ENCODE measurements at regions not wholly inside any gene's neighbourhood (a gene's known extent, or its start where the extent isn't known, plus 50 kb on each side); places are given as distances from the start of the nearest gene placed in this dataset.

GRCh38 chr19:8915997-8916396 lies 83.8 kb downstream of the MBD3L1 start:
- Histone ChIP-seq H3K27ac (ENCODE audit: low read depth in 1 of 2, low read length in 2 of 2) (no peak overlapping the region), H3K36me3 (ENCODE audit: insufficient read depth, low read length) (no peaks in the 10 kb centered on the region), H3K9me3 (ENCODE audit: control insufficient read depth in 1 of 2, insufficient read depth in 1 of 2, low read length in 2 of 2) (peaks cover 0 to 4% of the 10 kb centered on the region in 2 experiments), H3K27me3 (ENCODE audit: control insufficient read depth in 1 of 2, insufficient read depth in 2 of 2, low read length in 2 of 2) (peaks cover 0 to 4% of the 10 kb centered on the region in 2 experiments), H3K4me3 (ENCODE audit: low read length) (no peak overlapping the region), H3K4me1 (ENCODE audit: insufficient read depth, low read length) (no peaks in the 10 kb centered on the region)
- no peak for ATAC-seq (ENCODE audit: poor library complexity)
- no peak overlapping the region for H3K27ac Mint-ChIP-seq
- POLR2A ChIA-PET, result no interaction called here
- intact Hi-C loops (cut with DNase I, micrococcal nuclease), result no loop called here
- CTCF ChIA-PET, result no interaction called here
- H3K27me3 Mint-ChIP-seq, result peaks cover 19% of the 10 kb centered on the region
- no peaks in the 10 kb centered on the region for H3K4me1 Mint-ChIP-seq (ENCODE audit: low read depth)
- no peaks in the 10 kb centered on the region for H3K36me3 Mint-ChIP-seq (ENCODE audit: low read depth)
- no peak for DNase-seq
- H3K9me3 Mint-ChIP-seq, result peaks cover 2% of the 10 kb centered on the region
- no peak overlapping the region for H3K4me3 Mint-ChIP-seq
- no peak for TF ChIP-seq CTCF (IDR thresholded peaks at IDR 0.05)

GRCh38 chr19:8922591-8922990 lies 87.6 kb downstream of the MUC16 start:
- Histone ChIP-seq H3K4me1 (ENCODE audit: insufficient read depth, low read length) (no peaks in the 10 kb centered on the region), H3K27ac (ENCODE audit: low read depth in 1 of 2, low read length in 2 of 2) (no peak overlapping the region), H3K27me3 (ENCODE audit: control insufficient read depth in 1 of 2, insufficient read depth in 2 of 2, low read length in 2 of 2) (no peaks in the 10 kb centered on the region), H3K4me3 (ENCODE audit: low read length) (no peak overlapping the region), H3K9me3 (ENCODE audit: control insufficient read depth in 1 of 2, insufficient read depth in 1 of 2, low read length in 2 of 2) (peaks cover 0 to 4% of the 10 kb centered on the region in 2 experiments), H3K36me3 (ENCODE audit: insufficient read depth, low read length) (no peaks in the 10 kb centered on the region)
- no peak overlapping the region for H3K27ac Mint-ChIP-seq
- no peak overlapping the region for H3K4me3 Mint-ChIP-seq
- peaks cover 9% of the 10 kb centered on the region for H3K27me3 Mint-ChIP-seq
- intact Hi-C loops (cut with DNase I, micrococcal nuclease), result no loop called here
- H3K9me3 Mint-ChIP-seq, result peaks cover 2% of the 10 kb centered on the region
- no peaks in the 10 kb centered on the region for H3K4me1 Mint-ChIP-seq (ENCODE audit: low read depth)
- peak in 1 of 14 experiments; percentile 15 for DNase-seq
- ChIA-PET CTCF (no interaction called here), POLR2A (no interaction called here)
- no peak for ATAC-seq (ENCODE audit: poor library complexity)
- no peaks in the 10 kb centered on the region for H3K36me3 Mint-ChIP-seq (ENCODE audit: low read depth)
- no peak for TF ChIP-seq CTCF (IDR thresholded peaks at IDR 0.05)

GRCh38 chr19:8924283-8924682 lies 85.9 kb downstream of the MUC16 start:
- peaks cover 2% of the 10 kb centered on the region for H3K9me3 Mint-ChIP-seq
- Histone ChIP-seq H3K36me3 (ENCODE audit: insufficient read depth, low read length) (no peaks in the 10 kb centered on the region), H3K9me3 (ENCODE audit: control insufficient read depth in 1 of 2, insufficient read depth in 1 of 2, low read length in 2 of 2) (peaks cover 0 to 4% of the 10 kb centered on the region in 2 experiments), H3K4me1 (ENCODE audit: insufficient read depth, low read length) (no peaks in the 10 kb centered on the region), H3K27ac (ENCODE audit: low read depth in 1 of 2, low read length in 2 of 2) (no peak overlapping the region), H3K4me3 (ENCODE audit: low read length) (no peak overlapping the region), H3K27me3 (ENCODE audit: control insufficient read depth in 1 of 2, insufficient read depth in 2 of 2, low read length in 2 of 2) (no peaks in the 10 kb centered on the region)
- ChIA-PET CTCF (no interaction called here), POLR2A (no interaction called here)
- TF ChIP-seq CTCF (IDR thresholded peaks at IDR 0.05), result no peak
- H3K4me1 Mint-ChIP-seq (ENCODE audit: low read depth), result no peaks in the 10 kb centered on the region
- H3K27ac Mint-ChIP-seq, result no peak overlapping the region
- H3K36me3 Mint-ChIP-seq (ENCODE audit: low read depth), result no peaks in the 10 kb centered on the region
- DNase-seq (no peak), ATAC-seq (ENCODE audit: poor library complexity) (no peak)
- intact Hi-C loops (cut with DNase I, micrococcal nuclease), result no loop called here
- H3K4me3 Mint-ChIP-seq, result no peak overlapping the region
- H3K27me3 Mint-ChIP-seq, result peaks cover 9% of the 10 kb centered on the region
